ENCODE measurements at regions not wholly inside any gene's neighbourhood (a gene's known extent, or its start where the extent isn't known, plus 50 kb on each side); places are given as distances from the start of the nearest gene placed in this dataset.

- Histone ChIP-seq H3K36me3 (no peaks in the 10 kb centered on the region), H3K4me3 (no peak overlapping the region), H3K27me3 (no peaks in the 10 kb centered on the region), H3K9me3 (no peaks in the 10 kb centered on the region), H3K27ac (no peak overlapping the region), H3K4me1 (no peaks in the 10 kb centered on the region)
- DNase-seq: no peak
- TF ChIP-seq POLR2A (IDR thresholded peaks at IDR 0.05) (no peak), CTCF (IDR thresholded peaks at IDR 0.05) (no peak)
- intact Hi-C loops (cut with DNase I; ENCODE audit: low total_unique reads): no loop called here
These were observed 634.9 kb downstream of the BCOR start for GRCh38 chrX:39462835-39463234.

- Histone ChIP-seq H3K4me1 (no peaks in the 10 kb centered on the region), H3K27ac (no peak overlapping the region), H3K4me3 (no peak overlapping the region), H3K27me3 (no peaks in the 10 kb centered on the region), H3K9me3 (no peaks in the 10 kb centered on the region), H3K36me3 (no peaks in the 10 kb centered on the region)
- DNase-seq: no peak
- intact Hi-C loops (cut with DNase I; ENCODE audit: low total_unique reads): no loop called here
- TF ChIP-seq POLR2A (IDR thresholded peaks at IDR 0.05) (no peak), CTCF (IDR thresholded peaks at IDR 0.05) (no peak)
These were observed 633.5 kb downstream of the BCOR start for GRCh38 chrX:39464253-39464652.

GRCh38 chrX:39465467-39465866, 632.3 kb downstream of the BCOR start:
- no peaks in the 10 kb centered on the region for H3K9me3 ChIP-seq
- H3K4me3 ChIP-seq: no peak overlapping the region
- no peak for DNase-seq
- intact Hi-C loops (cut with DNase I; ENCODE audit: low total_unique reads): no loop called here
- no peaks in the 10 kb centered on the region for H3K4me1 ChIP-seq
- H3K36me3 ChIP-seq: no peaks in the 10 kb centered on the region
- H3K27ac ChIP-seq: no peak overlapping the region
- no peaks in the 10 kb centered on the region for H3K27me3 ChIP-seq
- TF ChIP-seq POLR2A (IDR thresholded peaks at IDR 0.05) (no peak), CTCF (IDR thresholded peaks at IDR 0.05) (no peak)

- intact Hi-C loops (cut with DNase I; ENCODE audit: low total_unique reads): no loop called here
- no peak overlapping the region for H3K4me3 ChIP-seq
- DNase-seq: no peak
- no peaks in the 10 kb centered on the region for H3K9me3 ChIP-seq
- H3K36me3 ChIP-seq: no peaks in the 10 kb centered on the region
- no peak overlapping the region for H3K27ac ChIP-seq
- no peaks in the 10 kb centered on the region for H3K27me3 ChIP-seq
- no peak for TF ChIP-seq CTCF (IDR thresholded peaks at IDR 0.05)
- TF ChIP-seq POLR2A (IDR thresholded peaks at IDR 0.05): no peak
- H3K4me1 ChIP-seq: no peaks in the 10 kb centered on the region
These were observed 631.9 kb downstream of the BCOR start for GRCh38 chrX:39465906-39466305.

- intact Hi-C loops (cut with DNase I; ENCODE audit: low total_unique reads): no loop called here
- TF ChIP-seq POLR2A (IDR thresholded peaks at IDR 0.05) (no peak), CTCF (IDR thresholded peaks at IDR 0.05) (no peak)
- H3K9me3 ChIP-seq: no peaks in the 10 kb centered on the region
- no peaks in the 10 kb centered on the region for H3K4me1 ChIP-seq
- no peak for DNase-seq
- no peaks in the 10 kb centered on the region for H3K36me3 ChIP-seq
- no peaks in the 10 kb centered on the region for H3K27me3 ChIP-seq
- no peak overlapping the region for H3K27ac ChIP-seq
- H3K4me3 ChIP-seq: no peak overlapping the region
These were observed 628.6 kb downstream of the BCOR start for GRCh38 chrX:39469126-39469525.

All from uterus (tissue), 3 donors.